ENCODE measurements at regions not wholly inside any gene's neighbourhood (a gene's known extent, or its start where the extent isn't known, plus 50 kb on each side); places are given as distances from the start of the nearest gene placed in this dataset.

DNA sequence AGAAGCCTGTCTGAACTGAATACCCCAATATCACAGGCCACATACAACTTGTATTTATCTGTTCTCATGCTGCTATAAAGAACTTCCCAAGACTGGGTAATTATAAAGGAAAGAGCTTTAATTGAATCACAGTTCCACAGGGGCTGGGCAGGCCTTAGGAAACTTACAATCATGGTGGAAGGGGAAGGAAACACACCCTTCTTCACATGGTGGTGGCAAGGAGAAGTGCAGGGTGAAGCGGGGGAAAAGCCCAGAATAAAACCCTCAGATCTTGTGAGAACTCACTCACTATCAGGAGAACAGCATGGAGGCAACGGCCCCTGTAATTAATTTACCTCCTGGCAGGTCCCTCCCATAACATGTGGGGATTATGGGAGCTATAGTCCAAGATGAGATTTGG, 50.3 kb upstream of the FNDC1 start:
- in situ Hi-C loops (cut with MboI) = loop anchor here (25.0 kb wide), 1 partner anchor 432 kb away; no protein-coding TSS in a partner anchor
- 5% methylated on average over 2 of the region's 2 CpGs for WGBS (ENCODE audit: insufficient coverage, low coverage, missing lambda C conversion rate)

More for the DNA sequence above, 50.3 kb upstream of the FNDC1 start:
- Histone ChIP-seq H3K79me2 (ENCODE audit: control insufficient read depth, insufficient read depth, low read length) (no peaks in the 10 kb centered on the region), H3K4me3 (no peak overlapping the region), H3K27ac (ENCODE audit: extremely low read depth, low read depth, low read length) (no peak overlapping the region), H2AFZ (ENCODE audit: low read depth, low read length) (no peak overlapping the region), H3K4me2 (ENCODE audit: insufficient read depth, low read length) (no peak overlapping the region), H3K4me1 (replicated peaks in 1 of 2; ENCODE audit: control insufficient read depth in 2 of 2, insufficient read depth in 2 of 2, low read length in 2 of 2) (no peaks in the 10 kb centered on the region), H3K9me1 (ENCODE audit: control insufficient read depth, insufficient read depth, low read length) (no peaks in the 10 kb centered on the region), H3K9ac (ENCODE audit: insufficient read depth in 1 of 2, low read depth in 2 of 2, low read length in 2 of 2) (no peak overlapping the region), H3K36me3 (ENCODE audit: control insufficient read depth, insufficient read depth, low read length) (no peaks in the 10 kb centered on the region), H3K27me3 (ENCODE audit: control insufficient read depth in 2 of 2, insufficient read depth in 2 of 2, low read length in 2 of 2) (peaks cover 36 to 55% of the 10 kb centered on the region in 2 experiments), H3K9me3 (replicated peaks; ENCODE audit: control insufficient read depth, insufficient read depth, low read depth, low read length) (no peaks in the 10 kb centered on the region), H4K20me1 (replicated peaks; ENCODE audit: control insufficient read depth, insufficient read depth, low read length) (no peaks in the 10 kb centered on the region; the same call in 1 of the 2 replicates)
- BruUV-seq (replicated peaks) = no TSS peak
- FAIRE-seq (no peak), ATAC-seq (peak; percentile 72), DNase-seq (ENCODE audit: extremely low read depth in 1 of 4, low spot score in 3 of 4) (no peak)
- ChIA-PET POLR2A (interaction anchor here (0.5 kb wide), 1 partner anchor 9 kb away, joined by 3 read pairs; no protein-coding TSS in a partner anchor), CTCF (ENCODE audit: low intra/inter-chr PET ratio) (no interaction called here)
- intact Hi-C loops (cut with micrococcal nuclease) = no loop called here
- TF ChIP-seq, protein P1, sequence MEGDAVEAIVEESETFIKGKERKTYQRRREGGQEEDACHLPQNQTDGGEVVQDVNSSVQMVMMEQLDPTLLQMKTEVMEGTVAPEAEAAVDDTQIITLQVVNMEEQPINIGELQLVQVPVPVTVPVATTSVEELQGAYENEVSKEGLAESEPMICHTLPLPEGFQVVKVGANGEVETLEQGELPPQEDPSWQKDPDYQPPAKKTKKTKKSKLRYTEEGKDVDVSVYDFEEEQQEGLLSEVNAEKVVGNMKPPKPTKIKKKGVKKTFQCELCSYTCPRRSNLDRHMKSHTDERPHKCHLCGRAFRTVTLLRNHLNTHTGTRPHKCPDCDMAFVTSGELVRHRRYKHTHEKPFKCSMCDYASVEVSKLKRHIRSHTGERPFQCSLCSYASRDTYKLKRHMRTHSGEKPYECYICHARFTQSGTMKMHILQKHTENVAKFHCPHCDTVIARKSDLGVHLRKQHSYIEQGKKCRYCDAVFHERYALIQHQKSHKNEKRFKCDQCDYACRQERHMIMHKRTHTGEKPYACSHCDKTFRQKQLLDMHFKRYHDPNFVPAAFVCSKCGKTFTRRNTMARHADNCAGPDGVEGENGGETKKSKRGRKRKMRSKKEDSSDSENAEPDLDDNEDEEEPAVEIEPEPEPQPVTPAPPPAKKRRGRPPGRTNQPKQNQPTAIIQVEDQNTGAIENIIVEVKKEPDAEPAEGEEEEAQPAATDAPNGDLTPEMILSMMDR (IDR thresholded peaks at IDR 0.05 in 2 of 3, conservative IDR thresholded peaks at IDR 0.05 in 1 of 3; ENCODE audit: insufficient read depth in 2 of 3, low read depth in 1 of 3, low read length in 3 of 3) = 0 out of 6 replicates have a peak, but pooled peaks of 1 of the 3 experiments have one; percentile 2
- TF ChIP-seq, protein P2, sequence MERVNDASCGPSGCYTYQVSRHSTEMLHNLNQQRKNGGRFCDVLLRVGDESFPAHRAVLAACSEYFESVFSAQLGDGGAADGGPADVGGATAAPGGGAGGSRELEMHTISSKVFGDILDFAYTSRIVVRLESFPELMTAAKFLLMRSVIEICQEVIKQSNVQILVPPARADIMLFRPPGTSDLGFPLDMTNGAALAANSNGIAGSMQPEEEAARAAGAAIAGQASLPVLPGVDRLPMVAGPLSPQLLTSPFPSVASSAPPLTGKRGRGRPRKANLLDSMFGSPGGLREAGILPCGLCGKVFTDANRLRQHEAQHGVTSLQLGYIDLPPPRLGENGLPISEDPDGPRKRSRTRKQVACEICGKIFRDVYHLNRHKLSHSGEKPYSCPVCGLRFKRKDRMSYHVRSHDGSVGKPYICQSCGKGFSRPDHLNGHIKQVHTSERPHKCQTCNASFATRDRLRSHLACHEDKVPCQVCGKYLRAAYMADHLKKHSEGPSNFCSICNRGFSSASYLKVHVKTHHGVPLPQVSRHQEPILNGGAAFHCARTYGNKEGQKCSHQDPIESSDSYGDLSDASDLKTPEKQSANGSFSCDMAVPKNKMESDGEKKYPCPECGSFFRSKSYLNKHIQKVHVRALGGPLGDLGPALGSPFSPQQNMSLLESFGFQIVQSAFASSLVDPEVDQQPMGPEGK (CRISPR knock-in tag; IDR thresholded peaks at IDR 0.05; ENCODE audit: borderline replicate concordance) = no peak
